ENCODE measurements at regions not wholly inside any gene's neighbourhood (a gene's known extent, or its start where the extent isn't known, plus 50 kb on each side); places are given as distances from the start of the nearest gene placed in this dataset.

- no peak for TF ChIP-seq CTCF (IDR thresholded peaks at IDR 0.05)
- no peak for TF ChIP-seq POLR2A (IDR thresholded peaks at IDR 0.05)
Measured at GRCh38 chr2:126253669-126254068, 402.3 kb upstream of the GYPC start.
